Panc1 (cell line): ENCODE measurements at regions not wholly inside any gene's neighbourhood (a gene's known extent, or its start where the extent isn't known, plus 50 kb on each side); places are given as distances from the start of the nearest gene placed in this dataset.

Experiments used
- ATAC-seq: fragments of 200-7000 bp; cut with Tn5 transposase; 2 replicates; pipeline ENCODE4 v1.9.1; 2020; ENCODE audit warnings: mild to moderate bottlenecking, moderate library complexity
- BruUV-seq: library from RNA; stranded (reverse); fragments of 400-500 nt; replicated peaks from 2 replicates; lab custom pipeline; 2021; lab: Mats Ljungman, UMichigan
- CTCF ChIA-PET: fragments of 300-600 bp; sonication (Branson Sonifier 250); formaldehyde crosslinking; loops from one replicate; lab custom pipeline; 2022; ENCODE audit warnings: antibody characterized with exemption; lab: Charles Lee
- POLR2A ChIA-PET: fragments of 300-600 bp; sonication (Branson Sonifier 250); formaldehyde crosslinking; loops from one replicate; lab custom pipeline; 2022; ENCODE audit warnings: antibody characterized with exemption; lab: Charles Lee
- DNase-seq: peaks from one replicate; pipeline ENCODE4 v3.0.0-alpha.2; 2010; ENCODE audit warnings: low read depth, low spot score
- H3K27ac ChIP-seq: 2 replicates; pipeline ENCODE4 v1.5.1; 2011; ENCODE audit warnings: mild to moderate bottlenecking, low read length, inconsistent platforms
- H3K27me3 ChIP-seq: fragments of 200-500 bp; sonication (Bioruptor generic); 2 replicates; pipeline ENCODE4 v1.6.0; 2014; ENCODE audit warnings: low read length, inconsistent platforms; ENCODE audit not compliant: control insufficient read depth, insufficient read depth
- H3K36me3 ChIP-seq: fragments of 200-500 bp; sonication (Bioruptor generic); 2 replicates; pipeline ENCODE4 v1.5.1; 2014; ENCODE audit warnings: inconsistent platforms, mild to moderate bottlenecking, low read length, moderate library complexity; ENCODE audit not compliant: control insufficient read depth, insufficient read depth
- H3K4me1 ChIP-seq: 2 replicates; pipeline ENCODE4 v1.5.1; 2011; ENCODE audit warnings: inconsistent platforms, mild to moderate bottlenecking, low read length, moderate library complexity; ENCODE audit not compliant: control insufficient read depth, insufficient read depth
- H3K4me3 ChIP-seq, 2 experiments: 2 replicates each; pipeline ENCODE4 v1.5.1; 2011 to 2012; ENCODE audit warnings: low read depth in 2 of 2, low read length in 2 of 2, mild to moderate bottlenecking in 2 of 2, inconsistent platforms in 1 of 2, moderate library complexity in 1 of 2
- H3K9me3 ChIP-seq: fragments of 200-500 bp; sonication (Bioruptor generic); 2 replicates; pipeline ENCODE4 v1.5.1; 2014; ENCODE audit warnings: low read depth, mild to moderate bottlenecking, inconsistent platforms, low read length, moderate library complexity; ENCODE audit not compliant: control insufficient read depth, insufficient read depth
- POLR2AphosphoS5 ChIP-seq: IDR thresholded peaks from 2 replicates; pipeline ENCODE4 v1.6.1; 2012; ENCODE audit warnings: mild to moderate bottlenecking, low read depth, low read length, moderate library complexity
- SIN3A ChIP-seq: IDR thresholded peaks from 2 replicates; pipeline ENCODE4 v1.6.1; 2012; ENCODE audit warnings: low read depth, mild to moderate bottlenecking, low read length, moderate library complexity, borderline replicate concordance; ENCODE audit not compliant: insufficient read depth
- TCF7L2 ChIP-seq: IDR thresholded peaks from 2 replicates; pipeline ENCODE4 v1.6.1; 2011; ENCODE audit warnings: mild to moderate bottlenecking, low read depth, low read length, inconsistent platforms
- in situ Hi-C: cut with HindIII; loops from 2 replicates; pipeline ENCODE4 v1.10.0; 2016; ENCODE audit warnings: low sequenced_read_pairs, low pct_unique_long_range_greater_than_20kb
- intact Hi-C: fragments of 100-400 bp; cut with micrococcal nuclease; formaldehyde crosslinking; loops from one replicate; pipeline ENCODE4 v1.10.0; 2022; ENCODE audit not compliant: unreplicated experiment
- TF ChIP-seq, protein P1 (sequence below): fragments of 450-650 bp; IDR thresholded peaks from 2 replicates; pipeline ENCODE4 v1.5.1; 2017; ENCODE audit warnings: mild to moderate bottlenecking
- TF ChIP-seq, protein P2 (sequence below), 2 experiments: IDR thresholded peaks; 2 replicates each; pipeline ENCODE4 v1.6.1; 2011 to 2012; ENCODE audit warnings: low read depth in 2 of 2, control low read depth in 1 of 2, low read length in 1 of 2, mild to moderate bottlenecking in 1 of 2, moderate library complexity in 1 of 2; ENCODE audit not compliant: insufficient read depth in 1 of 2

DNA sequence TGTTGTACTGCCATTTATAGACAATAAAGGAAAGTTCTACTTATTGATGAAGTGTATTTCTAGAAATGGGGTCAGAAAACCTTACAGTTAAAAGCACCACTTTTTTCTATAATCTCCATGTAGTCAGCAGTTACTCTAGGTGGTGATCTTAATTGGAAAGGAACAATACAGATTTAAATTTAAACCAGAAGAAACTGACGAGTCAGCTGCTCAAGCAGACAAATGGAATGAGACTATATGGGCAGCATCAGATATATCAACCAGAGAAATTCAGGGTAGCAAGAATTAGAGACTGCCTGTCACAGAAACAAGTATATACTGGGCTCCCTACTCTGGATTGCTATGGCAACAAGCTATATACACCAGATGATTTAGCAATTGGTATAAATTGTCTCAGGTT is 99.6 kb upstream of the SCG2 start:
- Histone ChIP-seq H3K36me3 (no peaks in the 10 kb centered on the region), H3K4me1 (peaks cover 7% of the 10 kb centered on the region; the same call in 1 of the 2 replicates), H3K9me3 (peaks cover 12% of the 10 kb centered on the region; the same call in 1 of the 2 replicates), H3K27me3 (no peaks in the 10 kb centered on the region), H3K4me3 (no peak overlapping the region), H3K27ac (no peak overlapping the region)
- DNase-seq (no peak), ATAC-seq (no peak)
- TF ChIP-seq TCF7L2 (no peak), SIN3A (no peak), POLR2AphosphoS5 (no peak)
- TF ChIP-seq, protein P1, sequence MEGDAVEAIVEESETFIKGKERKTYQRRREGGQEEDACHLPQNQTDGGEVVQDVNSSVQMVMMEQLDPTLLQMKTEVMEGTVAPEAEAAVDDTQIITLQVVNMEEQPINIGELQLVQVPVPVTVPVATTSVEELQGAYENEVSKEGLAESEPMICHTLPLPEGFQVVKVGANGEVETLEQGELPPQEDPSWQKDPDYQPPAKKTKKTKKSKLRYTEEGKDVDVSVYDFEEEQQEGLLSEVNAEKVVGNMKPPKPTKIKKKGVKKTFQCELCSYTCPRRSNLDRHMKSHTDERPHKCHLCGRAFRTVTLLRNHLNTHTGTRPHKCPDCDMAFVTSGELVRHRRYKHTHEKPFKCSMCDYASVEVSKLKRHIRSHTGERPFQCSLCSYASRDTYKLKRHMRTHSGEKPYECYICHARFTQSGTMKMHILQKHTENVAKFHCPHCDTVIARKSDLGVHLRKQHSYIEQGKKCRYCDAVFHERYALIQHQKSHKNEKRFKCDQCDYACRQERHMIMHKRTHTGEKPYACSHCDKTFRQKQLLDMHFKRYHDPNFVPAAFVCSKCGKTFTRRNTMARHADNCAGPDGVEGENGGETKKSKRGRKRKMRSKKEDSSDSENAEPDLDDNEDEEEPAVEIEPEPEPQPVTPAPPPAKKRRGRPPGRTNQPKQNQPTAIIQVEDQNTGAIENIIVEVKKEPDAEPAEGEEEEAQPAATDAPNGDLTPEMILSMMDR: no peak
- TF ChIP-seq, protein P2, sequence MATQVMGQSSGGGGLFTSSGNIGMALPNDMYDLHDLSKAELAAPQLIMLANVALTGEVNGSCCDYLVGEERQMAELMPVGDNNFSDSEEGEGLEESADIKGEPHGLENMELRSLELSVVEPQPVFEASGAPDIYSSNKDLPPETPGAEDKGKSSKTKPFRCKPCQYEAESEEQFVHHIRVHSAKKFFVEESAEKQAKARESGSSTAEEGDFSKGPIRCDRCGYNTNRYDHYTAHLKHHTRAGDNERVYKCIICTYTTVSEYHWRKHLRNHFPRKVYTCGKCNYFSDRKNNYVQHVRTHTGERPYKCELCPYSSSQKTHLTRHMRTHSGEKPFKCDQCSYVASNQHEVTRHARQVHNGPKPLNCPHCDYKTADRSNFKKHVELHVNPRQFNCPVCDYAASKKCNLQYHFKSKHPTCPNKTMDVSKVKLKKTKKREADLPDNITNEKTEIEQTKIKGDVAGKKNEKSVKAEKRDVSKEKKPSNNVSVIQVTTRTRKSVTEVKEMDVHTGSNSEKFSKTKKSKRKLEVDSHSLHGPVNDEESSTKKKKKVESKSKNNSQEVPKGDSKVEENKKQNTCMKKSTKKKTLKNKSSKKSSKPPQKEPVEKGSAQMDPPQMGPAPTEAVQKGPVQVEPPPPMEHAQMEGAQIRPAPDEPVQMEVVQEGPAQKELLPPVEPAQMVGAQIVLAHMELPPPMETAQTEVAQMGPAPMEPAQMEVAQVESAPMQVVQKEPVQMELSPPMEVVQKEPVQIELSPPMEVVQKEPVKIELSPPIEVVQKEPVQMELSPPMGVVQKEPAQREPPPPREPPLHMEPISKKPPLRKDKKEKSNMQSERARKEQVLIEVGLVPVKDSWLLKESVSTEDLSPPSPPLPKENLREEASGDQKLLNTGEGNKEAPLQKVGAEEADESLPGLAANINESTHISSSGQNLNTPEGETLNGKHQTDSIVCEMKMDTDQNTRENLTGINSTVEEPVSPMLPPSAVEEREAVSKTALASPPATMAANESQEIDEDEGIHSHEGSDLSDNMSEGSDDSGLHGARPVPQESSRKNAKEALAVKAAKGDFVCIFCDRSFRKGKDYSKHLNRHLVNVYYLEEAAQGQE (IDR thresholded peaks at IDR 0.05; ENCODE audit: insufficient read depth in 1 of 2, low read depth in 2 of 2, low read length in 1 of 2): no peak
- intact Hi-C loops: no loop called here
- CTCF ChIA-PET: no interaction called here
- in situ Hi-C loops: no loop called here
- no TSS peak for BruUV-seq
- POLR2A ChIA-PET: no interaction called here

DNA sequence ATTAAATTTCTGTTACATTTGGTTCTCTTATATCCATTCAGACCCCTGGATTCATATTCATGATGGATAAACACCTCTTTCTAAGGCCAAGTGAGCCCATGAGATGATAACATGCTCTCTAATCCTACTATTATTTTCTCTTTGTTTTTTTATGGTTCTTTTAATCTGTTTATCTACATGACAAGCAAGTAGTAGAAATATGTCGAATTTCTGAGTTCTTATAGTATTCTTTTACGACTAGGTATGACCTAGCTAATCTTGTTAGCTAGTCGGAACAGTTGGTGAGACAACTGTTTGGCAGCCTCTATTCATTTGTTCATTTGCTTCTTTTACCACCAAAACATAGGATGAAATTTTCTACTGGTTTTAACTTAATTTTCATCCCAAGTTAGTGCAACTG is 98.1 kb upstream of the SCG2 start:
- POLR2A ChIA-PET: no interaction called here
- CTCF ChIA-PET: no interaction called here

More for the DNA sequence above, 98.1 kb upstream of the SCG2 start:
- no peaks in the 10 kb centered on the region for H3K27me3 ChIP-seq
- no peaks in the 10 kb centered on the region for H3K36me3 ChIP-seq
- in situ Hi-C loops (no loop called here), intact Hi-C loops (no loop called here)
- H3K27ac ChIP-seq: peak overlapping the region; percentile 65
- no TSS peak for BruUV-seq
- H3K4me1 ChIP-seq: peaks cover 7% of the 10 kb centered on the region; the same call in 1 of the 2 replicates
- H3K4me3 ChIP-seq: no peak overlapping the region
- TF ChIP-seq, protein P2 (IDR thresholded peaks at IDR 0.05; ENCODE audit: insufficient read depth in 1 of 2, low read depth in 2 of 2, low read length in 1 of 2): no peak
- TF ChIP-seq, protein P1: no peak
- TF ChIP-seq SIN3A (no peak), POLR2AphosphoS5 (no peak)
- H3K9me3 ChIP-seq: peaks cover 12% of the 10 kb centered on the region; the same call in 1 of the 2 replicates
- ATAC-seq: no peak
- no peak for DNase-seq
